ENCODE measurements at regions not wholly inside any gene's neighbourhood (a gene's known extent, or its start where the extent isn't known, plus 50 kb on each side); places are given as distances from the start of the nearest gene placed in this dataset.
"Not testable (repeated sequence)": the region's sequence is repeated elsewhere in the genome, so short reads cannot be mapped to it uniquely, and the experiment has no call there.

GRCh38 chr12:131318045-131318685, 364.5 kb downstream of the ADGRD1 start:
- no peaks in the 10 kb centered on the region for H3K27me3 ChIP-seq
- H3K4me1 Mint-ChIP-seq, result no peaks in the 10 kb centered on the region
- H3K36me3 ChIP-seq, result no peaks in the 10 kb centered on the region
- H3F3A ChIP-seq (ENCODE audit: low read depth), result peaks cover 4% of the 10 kb centered on the region
- no peak overlapping the region for H3K9ac ChIP-seq
- no peak for DNase-seq (ENCODE audit: low spot score)
- H2AFZ ChIP-seq (replicated peaks), result no peak overlapping the region
- no peak overlapping the region for H3K27ac Mint-ChIP-seq
- no peak overlapping the region for H3K4me2 ChIP-seq
- peaks cover 39% of the 10 kb centered on the region for H3K9me3 ChIP-seq (ENCODE audit: low read depth)
- no peaks in the 10 kb centered on the region for H4K20me1 ChIP-seq (ENCODE audit: low read depth)
- no peak overlapping the region for H3K27ac ChIP-seq
- no peaks in the 10 kb centered on the region for H3K4me1 ChIP-seq
- H3K4me3 ChIP-seq, result no peak overlapping the region
- no peak for TF ChIP-seq CTCF (IDR thresholded peaks at IDR 0.05)
- no peak for TF ChIP-seq EZH2phosphoT487 (IDR thresholded peaks at IDR 0.05)
- TF ChIP-seq EZH2 (IDR thresholded peaks at IDR 0.05), result no peak
- H3K9me3 Mint-ChIP-seq, result peaks cover 32% of the 10 kb centered on the region
- no peak overlapping the region for H3K4me3 Mint-ChIP-seq
- no peaks in the 10 kb centered on the region for H3K36me3 Mint-ChIP-seq
- H3K79me2 ChIP-seq (ENCODE audit: low read depth), result no peaks in the 10 kb centered on the region
- peaks cover 6% of the 10 kb centered on the region for H3K27me3 Mint-ChIP-seq (ENCODE audit: insufficient read depth, low read depth)

- H3K9ac ChIP-seq, result no peak overlapping the region
- no peaks in the 10 kb centered on the region for H3K27me3 Mint-ChIP-seq (ENCODE audit: insufficient read depth, low read depth)
- H3K9me3 ChIP-seq (ENCODE audit: low read depth), result peaks cover 41% of the 10 kb centered on the region
- no peak for TF ChIP-seq EZH2 (IDR thresholded peaks at IDR 0.05)
- no peak for TF ChIP-seq CTCF (IDR thresholded peaks at IDR 0.05)
- no peak for TF ChIP-seq EZH2phosphoT487 (IDR thresholded peaks at IDR 0.05)
- H3K36me3 Mint-ChIP-seq, result no peaks in the 10 kb centered on the region
- H3K9me3 Mint-ChIP-seq, result peaks cover 27% of the 10 kb centered on the region
- no peaks in the 10 kb centered on the region for H4K20me1 ChIP-seq (ENCODE audit: low read depth)
- H3K4me2 ChIP-seq, result no peak overlapping the region
- H3K4me1 ChIP-seq, result no peaks in the 10 kb centered on the region
- H3K4me1 Mint-ChIP-seq, result no peaks in the 10 kb centered on the region
- no peaks in the 10 kb centered on the region for H3K36me3 ChIP-seq
- no peaks in the 10 kb centered on the region for H3K79me2 ChIP-seq (ENCODE audit: low read depth)
- H2AFZ ChIP-seq (replicated peaks), result no peak overlapping the region
- H3F3A ChIP-seq (ENCODE audit: low read depth), result peaks cover 4% of the 10 kb centered on the region
- H3K4me3 Mint-ChIP-seq, result no peak overlapping the region
- no peak overlapping the region for H3K27ac Mint-ChIP-seq
- no peak for DNase-seq (ENCODE audit: low spot score)
- H3K27me3 ChIP-seq, result no peaks in the 10 kb centered on the region
- H3K4me3 ChIP-seq, result no peak overlapping the region
- no peak overlapping the region for H3K27ac ChIP-seq
Observed at GRCh38 chr12:131321988-131322387, 368.3 kb downstream of the ADGRD1 start.

GRCh38 chr12:131322460-131322859, 368.8 kb downstream of the ADGRD1 start:
- not testable (repeated sequence) for H3K9ac ChIP-seq; H3K36me3 ChIP-seq; DNase-seq (ENCODE audit: low spot score); H3K27me3 ChIP-seq; H2AFZ ChIP-seq (replicated peaks); H3K4me3 Mint-ChIP-seq; H3K27ac Mint-ChIP-seq; H3K4me1 Mint-ChIP-seq; H3F3A ChIP-seq (ENCODE audit: low read depth); H3K4me3 ChIP-seq; H3K36me3 Mint-ChIP-seq; H3K79me2 ChIP-seq (ENCODE audit: low read depth); H3K27ac ChIP-seq; H3K4me1 ChIP-seq; H3K4me2 ChIP-seq; H3K27me3 Mint-ChIP-seq (ENCODE audit: insufficient read depth, low read depth); H4K20me1 ChIP-seq (ENCODE audit: low read depth)
- H3K9me3 ChIP-seq (ENCODE audit: low read depth), result peaks cover 41% of the 10 kb centered on the region
- H3K9me3 Mint-ChIP-seq, result peaks cover 27% of the 10 kb centered on the region

GRCh38 chr12:131323879-131324278, 370.2 kb downstream of the ADGRD1 start:
- TF ChIP-seq CTCF (IDR thresholded peaks at IDR 0.05) (no peak), EZH2phosphoT487 (IDR thresholded peaks at IDR 0.05) (no peak), EZH2 (IDR thresholded peaks at IDR 0.05) (no peak)
- H3K27ac ChIP-seq, result no peak overlapping the region
- Mint-ChIP-seq H3K27me3 (ENCODE audit: insufficient read depth, low read depth) (no peaks in the 10 kb centered on the region), H3K9me3 (peaks cover 20% of the 10 kb centered on the region), H3K36me3 (no peaks in the 10 kb centered on the region), H3K27ac (no peak overlapping the region), H3K4me3 (no peak overlapping the region), H3K4me1 (no peaks in the 10 kb centered on the region)
- H3K4me2 ChIP-seq, result no peak overlapping the region
- H3K79me2 ChIP-seq (ENCODE audit: low read depth), result no peaks in the 10 kb centered on the region
- H2AFZ ChIP-seq (replicated peaks), result no peak overlapping the region
- peaks cover 4% of the 10 kb centered on the region for H3F3A ChIP-seq (ENCODE audit: low read depth)
- no peaks in the 10 kb centered on the region for H3K4me1 ChIP-seq
- H3K4me3 ChIP-seq, result no peak overlapping the region
- DNase-seq (ENCODE audit: low spot score), result no peak
- H3K27me3 ChIP-seq, result no peaks in the 10 kb centered on the region
- no peaks in the 10 kb centered on the region for H4K20me1 ChIP-seq (ENCODE audit: low read depth)
- no peak overlapping the region for H3K9ac ChIP-seq
- peaks cover 41% of the 10 kb centered on the region for H3K9me3 ChIP-seq (ENCODE audit: low read depth)
- no peaks in the 10 kb centered on the region for H3K36me3 ChIP-seq
